Stimulated activated CD8-positive, alpha-beta memory T cell treated with anti-CD3 and anti-CD28 coated beads, Interleukin-2, amount 100 ng/mL, for 48 hours (primary cell): ENCODE measurements at regions not wholly inside any gene's neighbourhood (a gene's known extent, or its start where the extent isn't known, plus 50 kb on each side); places are given as distances from the start of the nearest gene placed in this dataset.
"Not testable (repeated sequence)": the region's sequence is repeated elsewhere in the genome, so short reads cannot be mapped to it uniquely, and the experiment has no call there.

ENCODE experiments used
- DNase-seq, 2 donors: peaks; one replicate each; pipeline ENCODE4 v3.0.0-alpha.2; 2020; ENCODE audit warnings: low read depth in 2 of 2

- no peak for DNase-seq
Measured at GRCh38 chr1:163983097-163983496, 575.9 kb upstream of the PBX1 start.

GRCh38 chr1:163985700-163986099 lies 573.3 kb upstream of the PBX1 start:
- no peak for DNase-seq

- DNase-seq: no peak
Measured at GRCh38 chr1:163999131-163999530, 559.9 kb upstream of the PBX1 start.

GRCh38 chr1:164006186-164006585 lies 552.8 kb upstream of the PBX1 start:
- DNase-seq: not testable (repeated sequence)

- no peak for DNase-seq
Measured at GRCh38 chr1:164006621-164007020, 552.4 kb upstream of the PBX1 start.

GRCh38 chr1:164017239-164017638 lies 541.7 kb upstream of the PBX1 start:
- DNase-seq: no peak

- DNase-seq: no peak
Measured at GRCh38 chr1:164020391-164020790, 538.6 kb upstream of the PBX1 start.

- DNase-seq: no peak
Measured at GRCh38 chr1:164021813-164022212, 537.2 kb upstream of the PBX1 start.

- DNase-seq: no peak
Measured at GRCh38 chr1:164033782-164034181, 525.2 kb upstream of the PBX1 start.

- no peak for DNase-seq
Measured at GRCh38 chr1:164040754-164041153, 518.2 kb upstream of the PBX1 start.

- DNase-seq: no peak
Measured at GRCh38 chr1:164051782-164052181, 507.2 kb upstream of the PBX1 start.

- DNase-seq: no peak
Measured at GRCh38 chr1:164054331-164054730, 504.7 kb upstream of the PBX1 start.

GRCh38 chr1:164058198-164058597 lies 500.8 kb upstream of the PBX1 start:
- DNase-seq: no peak

GRCh38 chr1:164061528-164061927 lies 497.5 kb upstream of the PBX1 start:
- no peak for DNase-seq

GRCh38 chr1:164064501-164064900 lies 494.5 kb upstream of the PBX1 start:
- no peak for DNase-seq

GRCh38 chr1:164071288-164071687 lies 487.7 kb upstream of the PBX1 start:
- DNase-seq: no peak

GRCh38 chr1:164086832-164087231 lies 472.2 kb upstream of the PBX1 start:
- DNase-seq: no peak

- no peak for DNase-seq
Measured at GRCh38 chr1:164087906-164088453, 471.0 kb upstream of the PBX1 start.

GRCh38 chr1:164092603-164093353 lies 466.2 kb upstream of the PBX1 start:
- DNase-seq: peak in 1 of 2 donors; percentile 2

GRCh38 chr1:164093543-164093942 lies 465.4 kb upstream of the PBX1 start:
- no peak for DNase-seq

- DNase-seq: no peak
Measured at GRCh38 chr1:164101802-164102201, 457.2 kb upstream of the PBX1 start.

GRCh38 chr1:164131949-164132348 lies 427.0 kb upstream of the PBX1 start:
- DNase-seq: no peak

GRCh38 chr1:164137273-164137925 lies 421.6 kb upstream of the PBX1 start:
- DNase-seq: no peak
